Progenitor cell of endocrine pancreas (in vitro differentiated cells): ENCODE measurements at regions not wholly inside any gene's neighbourhood (a gene's known extent, or its start where the extent isn't known, plus 50 kb on each side); places are given as distances from the start of the nearest gene placed in this dataset.
"Not testable (repeated sequence)": the region's sequence is repeated elsewhere in the genome, so short reads cannot be mapped to it uniquely, and the experiment has no call there.

Experiments
- DNase-seq: peaks from one replicate; pipeline ENCODE4 v3.0.0; 2021; ENCODE audit warnings: low spot score; ENCODE audit not compliant: unreplicated experiment
- H3K27ac Mint-ChIP-seq: 2 replicates; pipeline ENCODE4 v1.8.0; 2021; ENCODE audit warnings: mild to moderate bottlenecking, moderate library complexity, mixed read lengths
- H3K27me3 Mint-ChIP-seq: 2 replicates; pipeline ENCODE4 v1.8.0; 2021; ENCODE audit warnings: mixed read lengths
- H3K36me3 Mint-ChIP-seq: 2 replicates; pipeline ENCODE4 v1.8.0; 2022; ENCODE audit warnings: mixed read lengths; ENCODE audit not compliant: insufficient read depth
- H3K4me1 Mint-ChIP-seq: 2 replicates; pipeline ENCODE4 v1.8.0; 2021; ENCODE audit warnings: low read depth, mixed read lengths
- H3K4me3 Mint-ChIP-seq: 2 replicates; pipeline ENCODE4 v1.8.0; 2021; ENCODE audit warnings: low read depth, mild to moderate bottlenecking, moderate library complexity, mixed read lengths
- H3K9me3 Mint-ChIP-seq: 2 replicates; pipeline ENCODE4 v1.8.0; 2021; ENCODE audit warnings: low read depth, mixed read lengths
- TF ChIP-seq, protein P1 (sequence below): fragments of 200-600 bp; sonication (generic); IDR thresholded peaks from one replicate; pipeline ENCODE4 v1.5.0; 2021; ENCODE audit warnings: antibody characterized with exemption, mild to moderate bottlenecking; ENCODE audit not compliant: unreplicated experiment

DNA sequence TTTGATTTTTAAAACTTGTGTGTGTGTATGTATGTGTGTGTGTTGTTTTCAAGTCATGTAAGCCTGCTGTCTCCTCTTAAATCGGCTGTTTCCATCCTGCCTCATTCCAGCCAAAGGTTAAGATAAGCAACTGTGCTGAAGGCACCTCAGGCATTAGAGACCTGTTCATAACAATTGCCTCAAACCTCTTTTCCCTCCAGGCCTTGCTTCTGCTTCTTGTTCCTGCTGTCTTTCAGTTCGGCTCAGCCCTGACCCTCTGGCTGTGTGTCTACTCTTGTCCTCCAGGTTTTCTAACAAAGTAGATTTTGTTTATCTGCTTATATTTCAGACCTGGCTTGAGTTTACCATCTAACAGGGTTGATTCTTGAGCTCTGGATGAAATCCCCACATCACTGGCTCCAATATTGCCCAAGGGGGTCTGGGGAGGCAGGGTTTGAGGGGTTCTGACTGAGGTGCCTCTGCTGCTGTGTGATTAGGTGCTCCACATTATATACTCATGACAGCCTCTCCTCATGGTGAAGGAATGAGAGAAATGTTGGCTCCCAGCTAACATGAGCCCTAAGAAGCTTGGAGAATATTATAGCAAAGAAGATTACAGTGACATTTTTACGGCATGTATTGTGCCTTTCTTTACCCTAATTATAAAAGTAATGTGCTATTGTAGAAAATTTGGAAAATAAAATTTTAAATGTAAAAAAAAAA, 229.7 kb upstream of the PIK3R1 start:
- H3K27ac Mint-ChIP-seq, result no peak overlapping the region
- TF ChIP-seq, protein P1, sequence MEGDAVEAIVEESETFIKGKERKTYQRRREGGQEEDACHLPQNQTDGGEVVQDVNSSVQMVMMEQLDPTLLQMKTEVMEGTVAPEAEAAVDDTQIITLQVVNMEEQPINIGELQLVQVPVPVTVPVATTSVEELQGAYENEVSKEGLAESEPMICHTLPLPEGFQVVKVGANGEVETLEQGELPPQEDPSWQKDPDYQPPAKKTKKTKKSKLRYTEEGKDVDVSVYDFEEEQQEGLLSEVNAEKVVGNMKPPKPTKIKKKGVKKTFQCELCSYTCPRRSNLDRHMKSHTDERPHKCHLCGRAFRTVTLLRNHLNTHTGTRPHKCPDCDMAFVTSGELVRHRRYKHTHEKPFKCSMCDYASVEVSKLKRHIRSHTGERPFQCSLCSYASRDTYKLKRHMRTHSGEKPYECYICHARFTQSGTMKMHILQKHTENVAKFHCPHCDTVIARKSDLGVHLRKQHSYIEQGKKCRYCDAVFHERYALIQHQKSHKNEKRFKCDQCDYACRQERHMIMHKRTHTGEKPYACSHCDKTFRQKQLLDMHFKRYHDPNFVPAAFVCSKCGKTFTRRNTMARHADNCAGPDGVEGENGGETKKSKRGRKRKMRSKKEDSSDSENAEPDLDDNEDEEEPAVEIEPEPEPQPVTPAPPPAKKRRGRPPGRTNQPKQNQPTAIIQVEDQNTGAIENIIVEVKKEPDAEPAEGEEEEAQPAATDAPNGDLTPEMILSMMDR, result no peak
- peaks cover 3% of the 10 kb centered on the region for H3K9me3 Mint-ChIP-seq

DNA sequence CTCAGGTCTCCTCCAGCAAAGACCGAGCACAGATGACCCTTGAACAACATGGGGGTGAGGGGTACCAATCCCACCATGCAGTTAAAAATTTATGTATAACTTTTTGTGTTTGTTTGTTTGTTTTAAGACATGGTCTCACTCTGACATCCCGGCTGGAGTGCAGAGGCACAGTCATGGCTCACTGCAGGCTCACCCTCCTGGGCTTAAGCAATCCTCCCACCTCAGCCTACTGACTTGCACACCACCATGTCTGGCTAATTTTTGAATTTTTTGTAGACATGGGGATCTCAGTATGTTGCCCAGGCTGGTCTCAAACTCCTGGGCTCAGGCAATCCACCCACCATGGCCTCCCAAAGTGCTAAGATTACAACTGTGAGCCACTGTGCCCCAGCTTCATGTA, 231.0 kb upstream of the PIK3R1 start:
- H3K36me3 Mint-ChIP-seq, result no peaks in the 10 kb centered on the region
- peaks cover 15% of the 10 kb centered on the region for H3K4me1 Mint-ChIP-seq
- no peak overlapping the region for H3K4me3 Mint-ChIP-seq
- TF ChIP-seq, protein P1, result no peak
- H3K27me3 Mint-ChIP-seq, result no peaks in the 10 kb centered on the region
- no peaks in the 10 kb centered on the region for H3K9me3 Mint-ChIP-seq
- DNase-seq, result no peak
- no peak overlapping the region for H3K27ac Mint-ChIP-seq

More for the DNA sequence above, 229.7 kb upstream of the PIK3R1 start:
- no peak for DNase-seq
- H3K27me3 Mint-ChIP-seq, result no peaks in the 10 kb centered on the region
- peaks cover 13% of the 10 kb centered on the region for H3K4me1 Mint-ChIP-seq
- H3K4me3 Mint-ChIP-seq, result no peak overlapping the region
- H3K36me3 Mint-ChIP-seq, result peaks cover 2% of the 10 kb centered on the region

DNA sequence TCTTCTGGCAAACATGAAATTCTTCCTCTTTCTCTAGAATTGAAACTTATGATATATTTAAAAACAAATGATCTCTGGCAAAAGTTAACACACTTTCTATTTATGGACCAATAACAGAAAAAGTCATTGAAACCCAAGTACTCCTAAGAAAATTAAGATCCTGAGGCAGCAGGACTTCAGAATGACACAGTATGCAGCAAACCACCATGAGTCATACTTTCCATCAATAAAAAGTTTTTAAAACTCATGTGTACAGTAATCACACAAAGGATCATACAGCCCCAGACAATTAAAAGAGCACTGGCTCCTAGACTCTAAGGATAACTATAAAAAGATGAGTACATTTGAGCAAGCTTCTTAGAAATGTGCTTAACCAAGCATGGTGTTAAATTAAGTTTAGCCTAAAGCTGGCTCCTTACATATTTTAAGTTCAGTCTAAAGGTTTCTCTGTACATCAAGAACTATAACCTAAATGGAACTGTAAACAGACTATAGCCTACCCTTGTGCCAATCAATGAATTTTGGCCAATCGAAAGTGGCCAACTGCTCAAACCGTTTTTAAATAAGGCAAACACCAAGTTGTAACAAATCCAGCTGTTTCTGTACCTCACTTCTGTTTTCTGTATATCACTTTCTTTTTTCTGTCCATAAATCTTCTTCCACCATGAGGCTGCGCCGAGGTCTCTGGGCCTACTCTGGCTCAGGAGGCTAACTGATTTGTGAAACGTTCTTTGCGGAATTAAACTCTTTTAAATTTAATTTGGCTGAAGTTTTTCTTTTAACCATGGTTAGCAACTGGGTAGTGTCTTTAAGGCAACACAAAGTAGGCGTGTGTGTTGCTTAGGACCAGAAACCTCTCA, 232.1 kb upstream of the PIK3R1 start:
- H3K9me3 Mint-ChIP-seq, result no peaks in the 10 kb centered on the region
- no peak overlapping the region for H3K4me3 Mint-ChIP-seq
- no peak overlapping the region for H3K27ac Mint-ChIP-seq
- DNase-seq, result no peak
- peaks cover 17% of the 10 kb centered on the region for H3K4me1 Mint-ChIP-seq
- H3K27me3 Mint-ChIP-seq, result no peaks in the 10 kb centered on the region
- TF ChIP-seq, protein P1, result no peak
- no peaks in the 10 kb centered on the region for H3K36me3 Mint-ChIP-seq

DNA sequence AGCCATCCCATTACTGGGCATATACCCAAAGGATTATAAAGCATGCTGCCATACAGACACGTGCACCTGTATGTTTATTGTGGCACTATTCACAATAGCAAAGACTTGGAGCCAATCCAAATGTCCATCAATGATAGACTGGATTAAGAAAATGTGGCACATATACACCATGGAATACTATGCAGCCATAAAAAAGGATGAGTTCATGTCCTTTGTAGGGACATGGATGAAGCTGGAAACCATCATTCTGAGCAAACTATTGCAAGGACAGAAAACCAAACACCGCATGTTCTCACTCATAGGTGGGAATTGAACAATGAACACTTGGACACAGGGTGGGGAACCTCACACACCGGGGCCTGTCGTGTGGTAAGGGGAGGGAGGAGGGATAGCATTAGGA, 233.4 kb upstream of the PIK3R1 start:
- not testable (repeated sequence) for DNase-seq, H3K4me3 Mint-ChIP-seq, H3K27me3 Mint-ChIP-seq, H3K36me3 Mint-ChIP-seq, H3K9me3 Mint-ChIP-seq, H3K27ac Mint-ChIP-seq
- peaks cover 22% of the 10 kb centered on the region for H3K4me1 Mint-ChIP-seq

DNA sequence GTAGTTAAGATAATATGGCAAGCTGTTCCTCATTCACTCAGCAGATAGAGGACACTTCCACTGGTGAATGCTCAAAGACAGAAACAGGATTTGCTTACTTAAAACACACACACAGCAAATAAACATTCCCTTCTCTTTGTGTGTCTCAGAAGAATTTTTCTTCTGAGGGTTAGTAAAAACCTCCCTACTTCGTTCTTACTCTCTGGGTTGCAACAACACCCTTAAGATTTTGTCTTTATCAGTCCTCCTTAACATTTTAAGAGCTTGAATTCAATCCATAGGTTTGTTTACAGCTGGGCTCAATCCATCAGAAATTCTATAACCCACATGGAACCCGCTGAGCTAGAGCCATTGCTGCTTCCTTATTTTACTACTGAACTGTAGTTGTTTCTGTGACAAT, 237.4 kb upstream of the PIK3R1 start:
- DNase-seq, result no peak
- Mint-ChIP-seq H3K4me1 (peaks cover 9% of the 10 kb centered on the region), H3K36me3 (no peaks in the 10 kb centered on the region), H3K27me3 (no peaks in the 10 kb centered on the region), H3K27ac (no peak overlapping the region), H3K9me3 (no peaks in the 10 kb centered on the region), H3K4me3 (no peak overlapping the region)
- TF ChIP-seq, protein P1, result no peak
